ENCODE measurements at regions not wholly inside any gene's neighbourhood (a gene's known extent, or its start where the extent isn't known, plus 50 kb on each side); places are given as distances from the start of the nearest gene placed in this dataset.

- H3K27ac ChIP-seq (ENCODE audit: poor library complexity, severe bottlenecking), result no peak overlapping the region
- H3K4me3 ChIP-seq (ENCODE audit: severe bottlenecking), result no peak overlapping the region
- H3K9me3 ChIP-seq (ENCODE audit: severe bottlenecking), result no peaks in the 10 kb centered on the region
- H3K27me3 ChIP-seq (ENCODE audit: insufficient read depth, poor library complexity, severe bottlenecking), result no peaks in the 10 kb centered on the region
- ATAC-seq (ENCODE audit: low read depth) (no peak), DNase-seq (ENCODE audit: low spot score) (no peak)
- no peak for TF ChIP-seq CTCF (IDR thresholded peaks at IDR 0.05; ENCODE audit: poor library complexity, severe bottlenecking)
- no peaks in the 10 kb centered on the region for H3K4me1 ChIP-seq (ENCODE audit: insufficient read depth, poor library complexity, severe bottlenecking)
- no peaks in the 10 kb centered on the region for H3K36me3 ChIP-seq (ENCODE audit: low read depth)
Observed at GRCh38 chr5:85476617-85477016, 1091.9 kb upstream of the EDIL3 start.

GRCh38 chr5:85479849-85480248 lies 1095.2 kb upstream of the EDIL3 start:
- DNase-seq (ENCODE audit: low spot score), result no peak
- no peak for TF ChIP-seq CTCF (IDR thresholded peaks at IDR 0.05; ENCODE audit: poor library complexity, severe bottlenecking)
- Histone ChIP-seq H3K36me3 (ENCODE audit: low read depth) (no peaks in the 10 kb centered on the region; the same call in 1 of the 2 replicates), H3K9me3 (ENCODE audit: severe bottlenecking) (peaks cover 7% of the 10 kb centered on the region), H3K4me3 (ENCODE audit: severe bottlenecking) (no peak overlapping the region), H3K27me3 (ENCODE audit: insufficient read depth, poor library complexity, severe bottlenecking) (no peaks in the 10 kb centered on the region), H3K4me1 (ENCODE audit: insufficient read depth, poor library complexity, severe bottlenecking) (no peaks in the 10 kb centered on the region), H3K27ac (ENCODE audit: poor library complexity, severe bottlenecking) (no peak overlapping the region)
- ATAC-seq (ENCODE audit: low read depth), result no peak

- Histone ChIP-seq H3K9me3 (ENCODE audit: severe bottlenecking) (peaks cover 20% of the 10 kb centered on the region), H3K4me3 (ENCODE audit: severe bottlenecking) (no peak overlapping the region), H3K36me3 (ENCODE audit: low read depth) (no peaks in the 10 kb centered on the region; the same call in 1 of the 2 replicates), H3K27ac (ENCODE audit: poor library complexity, severe bottlenecking) (no peak overlapping the region), H3K27me3 (ENCODE audit: insufficient read depth, poor library complexity, severe bottlenecking) (no peaks in the 10 kb centered on the region), H3K4me1 (ENCODE audit: insufficient read depth, poor library complexity, severe bottlenecking) (no peaks in the 10 kb centered on the region)
- ATAC-seq (ENCODE audit: low read depth) (no peak), DNase-seq (ENCODE audit: low spot score) (no peak)
- TF ChIP-seq CTCF (IDR thresholded peaks at IDR 0.05; ENCODE audit: poor library complexity, severe bottlenecking), result no peak
Observed at GRCh38 chr5:85484982-85485574, 1100.4 kb upstream of the EDIL3 start.

- Histone ChIP-seq H3K27me3 (ENCODE audit: insufficient read depth, poor library complexity, severe bottlenecking) (no peaks in the 10 kb centered on the region), H3K36me3 (ENCODE audit: low read depth) (no peaks in the 10 kb centered on the region; the same call in 1 of the 2 replicates), H3K27ac (ENCODE audit: poor library complexity, severe bottlenecking) (no peak overlapping the region), H3K4me3 (ENCODE audit: severe bottlenecking) (no peak overlapping the region), H3K9me3 (ENCODE audit: severe bottlenecking) (peaks cover 22% of the 10 kb centered on the region), H3K4me1 (ENCODE audit: insufficient read depth, poor library complexity, severe bottlenecking) (no peaks in the 10 kb centered on the region)
- ATAC-seq (ENCODE audit: low read depth), result no peak
- TF ChIP-seq CTCF (IDR thresholded peaks at IDR 0.05; ENCODE audit: poor library complexity, severe bottlenecking), result no peak
- DNase-seq (ENCODE audit: low spot score), result no peak
Observed at GRCh38 chr5:85488295-85488694, 1103.6 kb upstream of the EDIL3 start.

- no peaks in the 10 kb centered on the region for H3K36me3 ChIP-seq (ENCODE audit: low read depth)
- H3K9me3 ChIP-seq (ENCODE audit: severe bottlenecking), result no peaks in the 10 kb centered on the region
- ATAC-seq (ENCODE audit: low read depth), result no peak
- no peaks in the 10 kb centered on the region for H3K27me3 ChIP-seq (ENCODE audit: insufficient read depth, poor library complexity, severe bottlenecking)
- H3K4me1 ChIP-seq (ENCODE audit: insufficient read depth, poor library complexity, severe bottlenecking), result no peaks in the 10 kb centered on the region
- H3K27ac ChIP-seq (ENCODE audit: poor library complexity, severe bottlenecking), result no peak overlapping the region
- H3K4me3 ChIP-seq (ENCODE audit: severe bottlenecking), result no peak overlapping the region
- no peak for DNase-seq (ENCODE audit: low spot score)
- TF ChIP-seq CTCF (IDR thresholded peaks at IDR 0.05; ENCODE audit: poor library complexity, severe bottlenecking), result no peak
Observed at GRCh38 chr5:85500869-85501268, 1116.2 kb upstream of the EDIL3 start.

Measured in RWPE2 (cell line).